IMR-90 (cell line): ENCODE measurements at regions not wholly inside any gene's neighbourhood (a gene's known extent, or its start where the extent isn't known, plus 50 kb on each side); places are given as distances from the start of the nearest gene placed in this dataset.
A peak's percentile ranks its signal among the peaks of the same experiment; 100 is the strongest.

Experiments used
- ATAC-seq: fragments of 200-7000 bp; cut with Tn5 transposase; 2 replicates; pipeline ENCODE4 v1.9.1; 2020; ENCODE audit warnings: low read depth, mild to moderate bottlenecking, moderate library complexity
- BruUV-seq: library from RNA; stranded (reverse); fragments of 400-500 nt; replicated peaks from 2 replicates; lab custom pipeline; 2021; lab: Mats Ljungman, UMichigan
- CTCF ChIA-PET: fragments of 300-600 bp; formaldehyde crosslinking; extraction: SDS; loops from one replicate; lab custom pipeline; 2021; ENCODE audit warnings: antibody characterized with exemption; lab: Yijun Ruan, JAX
- POLR2A ChIA-PET: fragments of 300-600 bp; sonication (Branson Sonifier 250); formaldehyde crosslinking; loops from one replicate; lab custom pipeline; 2022; ENCODE audit warnings: antibody characterized with exemption; ENCODE audit not compliant: unreplicated experiment; lab: Charles Lee
- DNase-seq: peaks from one replicate; pipeline ENCODE4 v3.0.0; 2013
- H2AFZ ChIP-seq: replicated peaks from 2 replicates; pipeline ENCODE3; 2013; ENCODE audit warnings: low read length, mild to moderate bottlenecking; ENCODE audit not compliant: poor library complexity
- H2AK5ac ChIP-seq: 2 replicates; pipeline ENCODE4 v1.6.1; 2013; ENCODE audit warnings: low read depth, low read length, inconsistent platforms
- H2AK9ac ChIP-seq: replicated peaks from 2 replicates; pipeline ENCODE3; 2013; ENCODE audit warnings: mild to moderate bottlenecking, low read depth, low read length, moderate library complexity; ENCODE audit not compliant: poor library complexity
- H2BK120ac ChIP-seq: 2 replicates; pipeline ENCODE4 v1.6.1; 2013; ENCODE audit warnings: low read depth, low read length, inconsistent platforms
- H2BK15ac ChIP-seq: 3 replicates; pipeline ENCODE4 v1.6.1; 2013; ENCODE audit warnings: low read depth, low read length, inconsistent platforms
- H2BK20ac ChIP-seq: 2 replicates; pipeline ENCODE4 v1.6.1; 2013; ENCODE audit warnings: low read depth, mild to moderate bottlenecking, inconsistent platforms, low read length, moderate library complexity
- H2BK5ac ChIP-seq: 2 replicates; pipeline ENCODE4 v1.6.1; 2013; ENCODE audit warnings: mild to moderate bottlenecking, low read depth, low read length, inconsistent platforms; ENCODE audit not compliant: poor library complexity, severe bottlenecking
- H3K14ac ChIP-seq: replicated peaks from 2 replicates; pipeline ENCODE4 v1.6.1; 2013; ENCODE audit warnings: low read depth, low read length, inconsistent platforms
- H3K18ac ChIP-seq: 2 replicates; pipeline ENCODE4 v1.6.1; 2013; ENCODE audit warnings: low read depth, low read length, control low read depth
- H3K23ac ChIP-seq: 2 replicates; pipeline ENCODE4 v1.6.1; 2013; ENCODE audit warnings: low read depth, low read length, inconsistent platforms
- H3K27ac ChIP-seq: 2 replicates; pipeline ENCODE4 v1.5.1; 2013; ENCODE audit warnings: mild to moderate bottlenecking, control low read depth, low read length; ENCODE audit not compliant: insufficient read depth
- H3K27me3 ChIP-seq: 2 replicates; pipeline ENCODE4 v1.6.1; 2013; ENCODE audit warnings: low read length; ENCODE audit not compliant: control insufficient read depth, insufficient read depth
- H3K36me3 ChIP-seq: 2 replicates; pipeline ENCODE4 v1.6.1; 2013; ENCODE audit warnings: low read length, mixed read lengths; ENCODE audit not compliant: control insufficient read depth, insufficient read depth
- H3K4ac ChIP-seq: 2 replicates; pipeline ENCODE4 v1.6.1; 2013; ENCODE audit warnings: low read depth, low read length, inconsistent platforms
- H3K4me1 ChIP-seq: 2 replicates; pipeline ENCODE4 v1.6.1; 2013; ENCODE audit warnings: low read length, mixed read lengths; ENCODE audit not compliant: control insufficient read depth, insufficient read depth
- H3K4me2 ChIP-seq: 2 replicates; pipeline ENCODE4 v1.6.1; 2013; ENCODE audit warnings: low read depth, mild to moderate bottlenecking, control low read depth, low read length, moderate library complexity
- H3K4me3 ChIP-seq: 2 replicates; pipeline ENCODE4 v1.5.1; 2013; ENCODE audit warnings: low read depth, mild to moderate bottlenecking, control low read depth, low read length, moderate library complexity; ENCODE audit not compliant: insufficient read depth
- H3K56ac ChIP-seq: 2 replicates; pipeline ENCODE4 v1.6.1; 2013; ENCODE audit warnings: low read length, inconsistent platforms; ENCODE audit not compliant: insufficient read depth; ENCODE audit errors: extremely low read depth
- H3K79me1 ChIP-seq, 2 experiments: 2 replicates each; pipeline ENCODE4 v1.6.1; 2013; ENCODE audit warnings: low read length in 2 of 2, inconsistent platforms in 1 of 2, low read depth in 1 of 2
- H3K9ac ChIP-seq: 2 replicates; pipeline ENCODE4 v1.6.1; 2013; ENCODE audit warnings: low read depth, low read length, control low read depth
- H3K9me1 ChIP-seq: 2 replicates; pipeline ENCODE4 v1.6.1; 2013; ENCODE audit warnings: low read length, inconsistent platforms; ENCODE audit not compliant: insufficient read depth
- H3K9me3 ChIP-seq: 2 replicates; pipeline ENCODE4 v1.6.1; 2013; ENCODE audit warnings: low read length; ENCODE audit not compliant: control insufficient read depth, insufficient read depth
- H4K20me1 ChIP-seq: 2 replicates; pipeline ENCODE4 v1.6.1; 2013; ENCODE audit warnings: low read length, inconsistent platforms; ENCODE audit not compliant: insufficient read depth
- H4K5ac ChIP-seq: 2 replicates; pipeline ENCODE4 v1.6.1; 2013; ENCODE audit warnings: mild to moderate bottlenecking, low read depth, low read length, control low read depth
- H4K8ac ChIP-seq, 2 experiments: 2 replicates each; pipeline ENCODE4 v1.6.1; 2013; ENCODE audit warnings: low read depth in 2 of 2, low read length in 2 of 2, control low read depth in 1 of 2, inconsistent platforms in 1 of 2
- H4K91ac ChIP-seq: 2 replicates; pipeline ENCODE4 v1.6.1; 2013; ENCODE audit warnings: low read depth, low read length, inconsistent platforms; ENCODE audit not compliant: insufficient read depth
- CEBPB ChIP-seq: IDR thresholded peaks from 2 replicates; pipeline ENCODE4 v1.6.1; 2012; ENCODE audit warnings: low read depth, low read length, improper control_type of control experiment
- CTCF ChIP-seq: conservative IDR thresholded peaks from 2 replicates; pipeline ENCODE4 v1.5.1; 2012; ENCODE audit warnings: mild to moderate bottlenecking, low read depth, low read length, improper control_type of control experiment
- MAFK ChIP-seq: IDR thresholded peaks from 2 replicates; pipeline ENCODE4 v1.6.1; 2012; ENCODE audit warnings: low read depth, low read length, improper control_type of control experiment
- RAD21 ChIP-seq: IDR thresholded peaks from 2 replicates; pipeline ENCODE4 v1.6.1; 2012; ENCODE audit warnings: low read length, improper control_type of control experiment
- RCOR1 ChIP-seq: IDR thresholded peaks from 2 replicates; pipeline ENCODE4 v1.6.1; 2012; ENCODE audit warnings: mild to moderate bottlenecking, low read length, improper control_type of control experiment; ENCODE audit not compliant: insufficient replicate concordance
- WGBS, 2 experiments: methylation state at CpG; one replicate each; pipeline versions ENCODE4 v1.1.5 to v1.1.7; 2013; ENCODE audit warnings: missing lambda C conversion rate in 2 of 2; ENCODE audit not compliant: insufficient read length in 1 of 2; ENCODE audit errors: extremely low coverage in 2 of 2; 5-methylcytosine and 5-hydroxymethylcytosine counted together
- dilution Hi-C: fragments of 300-500 bp; cut with HindIII; formaldehyde crosslinking; loops from one replicate; pipeline ENCODE4 v1.14.3; 2018; ENCODE audit warnings: low sequenced_read_pairs; ENCODE audit not compliant: unreplicated experiment
- in situ Hi-C: fragments of 300-500 bp; cut with MboI; formaldehyde crosslinking; loops from 3 replicates; pipeline ENCODE4 v1.14.3; 2019; ENCODE audit warnings: low sequenced_read_pairs, inconsistent platforms, mixed read lengths
- intact Hi-C: fragments of 100-400 bp; cut with micrococcal nuclease; formaldehyde crosslinking; loops from 2 replicates; pipeline ENCODE4 v1.10.0; 2022

- DNase-seq = peak; percentile 83
- Histone ChIP-seq H3K4me1 (peaks cover 8% of the 10 kb centered on the region), H3K9me1 (peaks cover 8% of the 10 kb centered on the region), H2BK20ac (peak overlapping the region; percentile 84), H4K91ac (peak overlapping the region; percentile 82), H2AK9ac (no peak overlapping the region), H4K8ac (peak overlapping the region in 1 of 2 experiments; percentile 79; a peak in 3 of 4 replicates), H3K4me2 (no peak overlapping the region; the same call in 1 of the 2 replicates), H3K14ac (peak overlapping the region; percentile 31; the same call in 1 of the 2 replicates), H3K9me3 (peaks cover 2% of the 10 kb centered on the region; the same call in 1 of the 2 replicates), H3K4me3 (no peak overlapping the region), H3K27ac (peak overlapping the region; percentile 74), H3K36me3 (no peaks in the 10 kb centered on the region), H2AFZ (peak overlapping the region; percentile 38), H3K18ac (peak overlapping the region; percentile 10), H3K27me3 (no peaks in the 10 kb centered on the region), H3K4ac (peak overlapping the region; percentile 71), H4K20me1 (no peaks in the 10 kb centered on the region), H3K23ac (0 out of 2 replicates have a peak overlapping the region, but pooled peaks have one; percentile 6), H2BK120ac (peak overlapping the region; percentile 84), H3K56ac (peak overlapping the region; percentile 48; the same call in 1 of the 2 replicates), H2BK15ac (peak overlapping the region; percentile 25; the same call in 1 of the 3 replicates), H3K79me1 (no peaks in the 10 kb centered on the region), H2BK5ac (peak overlapping the region; percentile 63), H4K5ac (peak overlapping the region; percentile 21), H2AK5ac (no peak overlapping the region), H3K9ac (peak overlapping the region; percentile 2; the same call in 1 of the 2 replicates)
- no CpG with 5 or more reads among the region's 4 CpGs for WGBS, 2 experiments
- TF ChIP-seq CTCF (peak; percentile 41; the same call in 1 of the 2 replicates), MAFK (no peak), CEBPB (peak; percentile 72), RCOR1 (no peak), RAD21 (peak; percentile 43)
- ATAC-seq = peak; percentile 76
- POLR2A ChIA-PET = no interaction called here
- dilution Hi-C loops = no loop called here
- in situ Hi-C loops = no loop called here
- BruUV-seq = no TSS peak
- CTCF ChIA-PET = interaction anchor here (0.6 to 0.9 kb wide), 2 partner anchors 9 to 658 kb away, joined by 3 to 4 read pairs; no protein-coding TSS in a partner anchor
- intact Hi-C loops = loop anchor here (1.0 kb wide), 1 partner anchor 342 kb away; no protein-coding TSS in a partner anchor
These were observed 207.2 kb upstream of the DAPK1 start for GRCh38 chr9:87290241-87291052.
